PC-3 (cell line): ENCODE measurements at regions not wholly inside any gene's neighbourhood (a gene's known extent, or its start where the extent isn't known, plus 50 kb on each side); places are given as distances from the start of the nearest gene placed in this dataset.
"Not testable (repeated sequence)": the region's sequence is repeated elsewhere in the genome, so short reads cannot be mapped to it uniquely, and the experiment has no call there.

ENCODE experiments used
- EZH2 ChIP-seq: fragments of 300-600 bp; sonication (generic); IDR thresholded peaks from one replicate; pipeline ENCODE4 v1.6.1; 2017; ENCODE audit warnings: antibody characterized with exemption, mild to moderate bottlenecking, low read length; ENCODE audit not compliant: unreplicated experiment
- EZH2phosphoT487 ChIP-seq: fragments of 300-600 bp; sonication (generic); IDR thresholded peaks from 2 replicates; pipeline ENCODE4 v1.6.1; 2018; ENCODE audit warnings: mild to moderate bottlenecking, antibody characterized with exemption, low read length, borderline replicate concordance
- TF ChIP-seq, protein P1 (sequence below): fragments of 300-600 bp; sonication (generic); conservative IDR thresholded peaks from 2 replicates; pipeline ENCODE4 v1.5.1; 2017; ENCODE audit warnings: antibody characterized with exemption, low read depth, mild to moderate bottlenecking, low read length

DNA sequence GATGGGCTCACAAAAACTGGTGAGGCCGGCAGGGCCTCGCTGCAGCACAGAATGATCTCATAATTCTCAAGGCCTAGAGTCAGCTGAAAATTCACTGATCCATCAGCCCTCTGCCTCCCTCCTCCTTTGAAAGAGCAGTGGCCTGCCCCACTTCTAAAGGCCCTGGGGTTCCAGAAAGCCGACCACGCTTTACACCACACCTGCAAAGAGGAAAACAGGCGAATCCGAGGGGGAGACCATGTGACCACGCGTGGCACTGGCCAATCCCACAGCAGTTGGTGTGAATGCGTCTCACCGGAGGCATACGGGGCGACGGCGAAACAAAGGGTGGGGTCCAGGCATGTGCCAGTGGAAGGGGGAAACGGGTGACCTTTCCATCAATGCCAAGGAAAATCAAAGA, 135.5 kb upstream of the ANKRD20A1 start:
- TF ChIP-seq, protein P1, sequence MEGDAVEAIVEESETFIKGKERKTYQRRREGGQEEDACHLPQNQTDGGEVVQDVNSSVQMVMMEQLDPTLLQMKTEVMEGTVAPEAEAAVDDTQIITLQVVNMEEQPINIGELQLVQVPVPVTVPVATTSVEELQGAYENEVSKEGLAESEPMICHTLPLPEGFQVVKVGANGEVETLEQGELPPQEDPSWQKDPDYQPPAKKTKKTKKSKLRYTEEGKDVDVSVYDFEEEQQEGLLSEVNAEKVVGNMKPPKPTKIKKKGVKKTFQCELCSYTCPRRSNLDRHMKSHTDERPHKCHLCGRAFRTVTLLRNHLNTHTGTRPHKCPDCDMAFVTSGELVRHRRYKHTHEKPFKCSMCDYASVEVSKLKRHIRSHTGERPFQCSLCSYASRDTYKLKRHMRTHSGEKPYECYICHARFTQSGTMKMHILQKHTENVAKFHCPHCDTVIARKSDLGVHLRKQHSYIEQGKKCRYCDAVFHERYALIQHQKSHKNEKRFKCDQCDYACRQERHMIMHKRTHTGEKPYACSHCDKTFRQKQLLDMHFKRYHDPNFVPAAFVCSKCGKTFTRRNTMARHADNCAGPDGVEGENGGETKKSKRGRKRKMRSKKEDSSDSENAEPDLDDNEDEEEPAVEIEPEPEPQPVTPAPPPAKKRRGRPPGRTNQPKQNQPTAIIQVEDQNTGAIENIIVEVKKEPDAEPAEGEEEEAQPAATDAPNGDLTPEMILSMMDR, result not testable (repeated sequence)
- TF ChIP-seq EZH2, EZH2phosphoT487: not testable (repeated sequence)
